HT-29 (cell line): ENCODE measurements at regions not wholly inside any gene's neighbourhood (a gene's known extent, or its start where the extent isn't known, plus 50 kb on each side); places are given as distances from the start of the nearest gene placed in this dataset. TPM values are rescaled to one million over a fixed set of nuclear protein-coding genes. Genes with fewer than 3 reads are reported as not detected.

Experiments
- DNase-seq: peaks from one replicate; pipeline ENCODE4 v3.0.0-alpha.2; 2015; ENCODE audit warnings: low spot score
- small RNA-seq: library from RNA; depleted of rRNA; stranded (forward); fragments of <200 nt; gene quantifications from one replicate; pipeline ENCODE3, GENCODE V24; 2014

GRCh38 chr5:19322716-19323485 is 665.1 kb downstream of the CDH18 start:
- DNase-seq: peak; percentile 45

GRCh38 chr5:19334278-19334677 is 653.7 kb downstream of the CDH18 start:
- DNase-seq: no peak

GRCh38 chr5:19342942-19343341 is 645.1 kb downstream of the CDH18 start:
- no peak for DNase-seq

GRCh38 chr5:19352120-19352519 is 635.9 kb downstream of the CDH18 start:
- no peak for DNase-seq

GRCh38 chr5:19369048-19369447 is 619.0 kb downstream of the CDH18 start:
- DNase-seq: no peak

GRCh38 chr5:19369561-19369960 is 618.4 kb downstream of the CDH18 start:
- DNase-seq: no peak

- no peak for DNase-seq
These were observed 617.2 kb downstream of the CDH18 start for GRCh38 chr5:19370655-19371386.

- no peak for DNase-seq
These were observed 599.6 kb downstream of the CDH18 start for GRCh38 chr5:19388391-19388790.

- no peak for DNase-seq
These were observed 587.0 kb downstream of the CDH18 start for GRCh38 chr5:19401032-19401431.

- no peak for DNase-seq
These were observed 581.2 kb downstream of the CDH18 start for GRCh38 chr5:19406576-19407365.

- no peak for DNase-seq
These were observed 579.9 kb downstream of the CDH18 start for GRCh38 chr5:19408149-19408548.

- DNase-seq: no peak
These were observed 576.1 kb downstream of the CDH18 start for GRCh38 chr5:19411936-19412335.

Small RNA genes lying in the stretch of these regions (small RNA-seq; reads per million reads assigned to genes)
- gene AC025768.1 (not detected), gene RF00017 (not detected), gene RF00136 (16.9 reads per million, percentile 91 among the genes with 10 or more reads in this experiment), gene RN7SL58P (not detected)
